ENCODE measurements at regions not wholly inside any gene's neighbourhood (a gene's known extent, or its start where the extent isn't known, plus 50 kb on each side); places are given as distances from the start of the nearest gene placed in this dataset.
A peak's percentile ranks its signal among the peaks of the same experiment; 100 is the strongest.

DNA sequence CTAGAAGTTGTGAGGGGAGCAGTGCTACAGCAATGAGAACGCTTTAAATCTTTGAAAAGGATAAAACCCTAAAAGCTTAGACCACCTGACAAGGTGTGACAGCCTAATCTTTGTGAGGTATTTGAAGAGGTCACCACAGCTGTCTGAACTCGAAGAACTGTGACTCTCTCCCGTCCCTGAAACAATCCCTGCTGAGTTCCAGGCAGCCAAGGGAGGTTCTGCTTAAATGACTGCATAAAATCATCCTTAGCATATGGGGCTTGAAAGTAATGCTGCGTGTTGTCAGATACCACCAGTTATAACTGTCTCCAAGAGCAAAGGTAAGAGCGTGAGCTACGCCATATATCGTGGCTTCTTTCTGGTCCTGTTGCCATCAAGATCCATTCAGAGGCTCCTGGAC lies 696.3 kb downstream of the PCDH7 start:
- H3K27ac ChIP-seq (ENCODE audit: low read depth in 2 of 2, low read length in 2 of 2) = no peak overlapping the region
- DNase-seq (peak in 2 of 5 donors; percentile 18 to 19), FAIRE-seq (no peak)
- no peak overlapping the region for H3K9ac ChIP-seq (ENCODE audit: low read length in 3 of 3)
- no peaks in the 10 kb centered on the region for H3K9me3 ChIP-seq (ENCODE audit: control insufficient read depth in 2 of 3, insufficient read depth in 1 of 3, low read length in 3 of 3)
- no peaks in the 10 kb centered on the region for H3K36me3 ChIP-seq (ENCODE audit: control insufficient read depth in 2 of 3, insufficient read depth in 3 of 3, low read length in 3 of 3)
- H3K4me1 ChIP-seq (ENCODE audit: control insufficient read depth in 2 of 3, insufficient read depth in 2 of 3, low read depth in 1 of 3, low read length in 3 of 3) = no peaks in the 10 kb centered on the region
- TF ChIP-seq CTCF (IDR thresholded peaks at IDR 0.05; ENCODE audit: borderline replicate concordance, extremely low read depth, insufficient read depth) = no peak
- H3K4me3 ChIP-seq (ENCODE audit: low read length in 3 of 3) = no peak overlapping the region
- H3K27me3 ChIP-seq (ENCODE audit: control insufficient read depth, insufficient read depth, low read length) = no peaks in the 10 kb centered on the region
- intact Hi-C loops (cut with DNase I) = no loop called here

DNA sequence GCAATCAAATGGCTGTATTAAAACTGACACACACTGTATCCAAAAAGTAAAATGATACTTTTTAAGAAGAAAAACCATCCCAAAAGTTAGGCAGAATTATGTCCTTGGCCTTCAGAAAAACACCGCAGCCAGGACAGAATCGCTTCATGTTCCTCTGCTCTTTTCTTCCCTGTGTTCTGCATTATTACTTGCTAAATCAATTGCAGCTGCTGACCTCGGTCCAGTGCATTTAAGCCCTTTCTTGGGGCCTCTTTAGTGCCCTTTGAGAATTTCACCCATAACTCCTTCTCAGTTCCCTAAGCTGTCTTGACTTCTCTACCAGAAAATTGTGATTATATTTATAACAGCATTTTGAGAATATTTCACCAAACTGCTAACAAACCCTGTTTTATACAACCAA lies 696.9 kb downstream of the PCDH7 start:
- Histone ChIP-seq H3K27me3 (ENCODE audit: control insufficient read depth, insufficient read depth, low read length) (no peaks in the 10 kb centered on the region), H3K4me3 (ENCODE audit: low read length in 3 of 3) (no peak overlapping the region), H3K36me3 (ENCODE audit: control insufficient read depth in 2 of 3, insufficient read depth in 3 of 3, low read length in 3 of 3) (no peaks in the 10 kb centered on the region), H3K9ac (ENCODE audit: low read length in 3 of 3) (no peak overlapping the region), H3K4me1 (ENCODE audit: control insufficient read depth in 2 of 3, insufficient read depth in 2 of 3, low read depth in 1 of 3, low read length in 3 of 3) (no peaks in the 10 kb centered on the region), H3K27ac (ENCODE audit: low read depth in 2 of 2, low read length in 2 of 2) (no peak overlapping the region), H3K9me3 (ENCODE audit: control insufficient read depth in 2 of 3, insufficient read depth in 1 of 3, low read length in 3 of 3) (no peaks in the 10 kb centered on the region)
- intact Hi-C loops (cut with DNase I) = no loop called here
- no peak for TF ChIP-seq CTCF (IDR thresholded peaks at IDR 0.05; ENCODE audit: borderline replicate concordance, extremely low read depth, insufficient read depth)
- peak in 2 of 5 donors; percentile 33 to 37 for DNase-seq
- FAIRE-seq = no peak

DNA sequence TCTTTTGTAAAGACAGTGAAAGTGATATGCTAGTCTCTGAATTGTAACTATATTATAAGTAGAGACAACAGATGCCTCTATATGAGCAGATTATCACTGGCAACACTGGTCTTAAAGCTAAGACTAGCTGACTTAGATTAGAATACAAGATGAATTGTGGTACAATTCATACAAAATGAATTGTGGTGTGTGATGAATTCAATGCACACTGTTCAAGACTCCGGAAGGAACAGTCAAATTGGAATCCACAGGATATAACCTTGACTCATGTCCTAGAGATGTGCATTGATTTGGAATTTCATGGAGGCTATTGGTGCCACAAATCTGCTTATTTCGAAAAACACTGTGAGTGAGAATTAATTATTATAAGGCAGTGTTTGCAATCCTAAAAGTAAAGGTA lies 701.8 kb downstream of the PCDH7 start:
- DNase-seq = no peak
- no peak overlapping the region for H3K9ac ChIP-seq (ENCODE audit: low read length in 3 of 3)
- H3K27me3 ChIP-seq (ENCODE audit: control insufficient read depth, insufficient read depth, low read length) = no peaks in the 10 kb centered on the region
- no peak overlapping the region for H3K27ac ChIP-seq (ENCODE audit: low read depth in 2 of 2, low read length in 2 of 2)
- no peaks in the 10 kb centered on the region for H3K36me3 ChIP-seq (ENCODE audit: control insufficient read depth in 2 of 3, insufficient read depth in 3 of 3, low read length in 3 of 3)
- no peak for FAIRE-seq
- H3K4me3 ChIP-seq (ENCODE audit: low read length in 3 of 3) = no peak overlapping the region
- no peaks in the 10 kb centered on the region for H3K9me3 ChIP-seq (ENCODE audit: control insufficient read depth in 2 of 3, insufficient read depth in 1 of 3, low read length in 3 of 3)
- H3K4me1 ChIP-seq (ENCODE audit: control insufficient read depth in 2 of 3, insufficient read depth in 2 of 3, low read depth in 1 of 3, low read length in 3 of 3) = no peaks in the 10 kb centered on the region
- intact Hi-C loops (cut with DNase I) = no loop called here
- TF ChIP-seq CTCF (IDR thresholded peaks at IDR 0.05; ENCODE audit: borderline replicate concordance, extremely low read depth, insufficient read depth) = no peak

GRCh38 chr4:31427691-31428090 lies 707.5 kb downstream of the PCDH7 start:
- no peaks in the 10 kb centered on the region for H3K36me3 ChIP-seq (ENCODE audit: control insufficient read depth in 2 of 3, insufficient read depth in 3 of 3, low read length in 3 of 3)
- H3K4me3 ChIP-seq (ENCODE audit: low read length in 3 of 3) = no peak overlapping the region
- no peaks in the 10 kb centered on the region for H3K27me3 ChIP-seq (ENCODE audit: control insufficient read depth, insufficient read depth, low read length)
- intact Hi-C loops (cut with DNase I) = no loop called here
- FAIRE-seq (no peak), DNase-seq (no peak)
- no peaks in the 10 kb centered on the region for H3K4me1 ChIP-seq (ENCODE audit: control insufficient read depth in 2 of 3, insufficient read depth in 2 of 3, low read depth in 1 of 3, low read length in 3 of 3)
- no peak overlapping the region for H3K9ac ChIP-seq (ENCODE audit: low read length in 3 of 3)
- no peak for TF ChIP-seq CTCF (IDR thresholded peaks at IDR 0.05; ENCODE audit: borderline replicate concordance, extremely low read depth, insufficient read depth)
- H3K27ac ChIP-seq (ENCODE audit: low read depth in 2 of 2, low read length in 2 of 2) = no peak overlapping the region
- no peaks in the 10 kb centered on the region for H3K9me3 ChIP-seq (ENCODE audit: control insufficient read depth in 2 of 3, insufficient read depth in 1 of 3, low read length in 3 of 3)

All from kidney (tissue), 13 donors.